GM18519 (cell line): ENCODE measurements at regions not wholly inside any gene's neighbourhood (a gene's known extent, or its start where the extent isn't known, plus 50 kb on each side); places are given as distances from the start of the nearest gene placed in this dataset.

ENCODE experiments used
- ATAC-seq: cut with Tn5 transposase; IDR thresholded peaks from one replicate; pipeline ENCODE4 v1.9.1; 2021; ENCODE audit warnings: mild to moderate bottlenecking, moderate library complexity; ENCODE audit not compliant: unreplicated experiment, low FRiP score

GRCh38 chr5:125293223-125293622 lies 546.8 kb upstream of the ZNF608 start:
- no peak for ATAC-seq

GRCh38 chr5:125293726-125294125 lies 547.3 kb upstream of the ZNF608 start:
- ATAC-seq: no peak

- ATAC-seq: no peak
Observed at GRCh38 chr5:125294844-125295243, 548.4 kb upstream of the ZNF608 start.

- ATAC-seq: no peak
Observed at GRCh38 chr5:125295405-125295872, 549.0 kb upstream of the ZNF608 start.

- ATAC-seq: no peak
Observed at GRCh38 chr5:125298258-125298657, 551.8 kb upstream of the ZNF608 start.

- no peak for ATAC-seq
Observed at GRCh38 chr5:125298746-125299379, 552.4 kb upstream of the ZNF608 start.

- no peak for ATAC-seq
Observed at GRCh38 chr5:125301711-125302110, 555.3 kb upstream of the ZNF608 start.

- ATAC-seq: no peak
Observed at GRCh38 chr5:125302577-125302976, 556.1 kb upstream of the ZNF608 start.

GRCh38 chr5:125306741-125307140 lies 560.3 kb upstream of the ZNF608 start:
- ATAC-seq: no peak

GRCh38 chr5:125310749-125311148 lies 564.3 kb upstream of the ZNF608 start:
- ATAC-seq: no peak

GRCh38 chr5:125311743-125312142 lies 565.3 kb upstream of the ZNF608 start:
- no peak for ATAC-seq

- ATAC-seq: no peak
Observed at GRCh38 chr5:125313555-125313954, 567.1 kb upstream of the ZNF608 start.

GRCh38 chr5:125315306-125315705 lies 568.9 kb upstream of the ZNF608 start:
- no peak for ATAC-seq

GRCh38 chr5:125316391-125316790 lies 570.0 kb upstream of the ZNF608 start:
- no peak for ATAC-seq

GRCh38 chr5:125316915-125317535 lies 570.6 kb upstream of the ZNF608 start:
- no peak for ATAC-seq

- ATAC-seq: no peak
Observed at GRCh38 chr5:125317536-125317995, 571.1 kb upstream of the ZNF608 start.

- ATAC-seq: no peak
Observed at GRCh38 chr5:125321654-125322053, 575.2 kb upstream of the ZNF608 start.

- ATAC-seq: no peak
Observed at GRCh38 chr5:125323613-125324012, 577.2 kb upstream of the ZNF608 start.

- ATAC-seq: no peak
Observed at GRCh38 chr5:125325488-125326149, 579.2 kb upstream of the ZNF608 start.

- ATAC-seq: no peak
Observed at GRCh38 chr5:125326150-125326510, 579.7 kb upstream of the ZNF608 start.

- ATAC-seq: no peak
Observed at GRCh38 chr5:125327676-125328075, 581.2 kb upstream of the ZNF608 start.
